ENCODE measurements at regions not wholly inside any gene's neighbourhood (a gene's known extent, or its start where the extent isn't known, plus 50 kb on each side); places are given as distances from the start of the nearest gene placed in this dataset.

- intact Hi-C loops (cut with micrococcal nuclease; ENCODE audit: unreplicated experiment) (no loop called here), in situ Hi-C loops (cut with HindIII; ENCODE audit: low pct_unique_long_range_greater_than_20kb, low sequenced_read_pairs) (no loop called here)
- TF ChIP-seq CTCF (IDR thresholded peaks at IDR 0.05), result no peak
- TF ChIP-seq SIN3A (IDR thresholded peaks at IDR 0.05; ENCODE audit: borderline replicate concordance, insufficient read depth, low read depth, low read length), result no peak
- no peak for TF ChIP-seq REST (IDR thresholded peaks at IDR 0.05; ENCODE audit: insufficient read depth in 1 of 2, low read depth in 2 of 2, low read length in 1 of 2)
- no peak for TF ChIP-seq POLR2AphosphoS5 (IDR thresholded peaks at IDR 0.05; ENCODE audit: low read depth, low read length)
- no peak for TF ChIP-seq TCF7L2 (IDR thresholded peaks at IDR 0.05; ENCODE audit: low read depth, low read length)
- no peak for ATAC-seq
- no TSS peak for BruUV-seq (replicated peaks)
- ChIA-PET CTCF (no interaction called here), POLR2A (no interaction called here)
- DNase-seq (ENCODE audit: low read depth, low spot score), result no peak
- Histone ChIP-seq H3K36me3 (ENCODE audit: control insufficient read depth, insufficient read depth, low read length) (no peaks in the 10 kb centered on the region), H3K9me3 (ENCODE audit: control insufficient read depth, insufficient read depth, low read depth, low read length) (no peaks in the 10 kb centered on the region), H3K4me3 (ENCODE audit: low read depth in 2 of 2, low read length in 2 of 2) (no peak overlapping the region), H3K27ac (ENCODE audit: low read length) (no peak overlapping the region), H3K27me3 (ENCODE audit: control insufficient read depth, insufficient read depth, low read length) (no peaks in the 10 kb centered on the region), H3K4me1 (ENCODE audit: control insufficient read depth, insufficient read depth, low read length) (no peaks in the 10 kb centered on the region)
Observed at GRCh38 chr2:150003544-150003943, 416.0 kb upstream of the MMADHC start.

DNA sequence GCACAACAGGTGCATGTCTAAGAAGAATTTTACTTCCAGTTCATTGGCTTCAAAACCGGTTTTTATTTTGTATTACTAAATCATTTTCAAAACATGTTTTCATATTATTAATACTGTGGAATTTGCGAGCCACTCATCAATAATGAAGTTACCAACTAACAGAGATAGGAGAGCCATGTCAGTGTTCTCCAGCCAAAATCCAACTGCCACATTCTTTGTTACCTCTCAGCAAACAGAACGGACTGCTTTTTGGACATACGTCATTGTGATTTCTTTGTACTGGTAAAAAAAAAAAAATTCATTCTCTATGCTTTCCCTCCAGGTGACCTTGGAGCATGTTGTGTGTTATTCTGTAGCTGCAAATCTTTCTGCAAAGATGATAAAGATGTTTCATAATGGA, 414.2 kb upstream of the MMADHC start:
- BruUV-seq (replicated peaks), result no TSS peak
- intact Hi-C loops (cut with micrococcal nuclease; ENCODE audit: unreplicated experiment), result no loop called here

More for the DNA sequence above, 414.2 kb upstream of the MMADHC start:
- ChIA-PET POLR2A (no interaction called here), CTCF (no interaction called here)
- Histone ChIP-seq H3K4me3 (ENCODE audit: low read depth in 2 of 2, low read length in 2 of 2) (no peak overlapping the region), H3K36me3 (ENCODE audit: control insufficient read depth, insufficient read depth, low read length) (no peaks in the 10 kb centered on the region), H3K4me1 (ENCODE audit: control insufficient read depth, insufficient read depth, low read length) (no peaks in the 10 kb centered on the region), H3K27me3 (ENCODE audit: control insufficient read depth, insufficient read depth, low read length) (no peaks in the 10 kb centered on the region), H3K9me3 (ENCODE audit: control insufficient read depth, insufficient read depth, low read depth, low read length) (no peaks in the 10 kb centered on the region), H3K27ac (ENCODE audit: low read length) (no peak overlapping the region)
- DNase-seq (ENCODE audit: low read depth, low spot score) (no peak), ATAC-seq (no peak)
- in situ Hi-C loops (cut with HindIII; ENCODE audit: low pct_unique_long_range_greater_than_20kb, low sequenced_read_pairs), result no loop called here
- TF ChIP-seq POLR2AphosphoS5 (IDR thresholded peaks at IDR 0.05; ENCODE audit: low read depth, low read length) (no peak), REST (IDR thresholded peaks at IDR 0.05; ENCODE audit: insufficient read depth in 1 of 2, low read depth in 2 of 2, low read length in 1 of 2) (no peak)
